Caco-2 (cell line): ENCODE measurements at regions not wholly inside any gene's neighbourhood (a gene's known extent, or its start where the extent isn't known, plus 50 kb on each side); places are given as distances from the start of the nearest gene placed in this dataset.

ENCODE experiments used
- BruUV-seq: library from RNA; stranded (reverse); fragments of 400-500 nt; replicated peaks from 2 replicates; lab custom pipeline; 2021; lab: Mats Ljungman, UMichigan
- CTCF ChIA-PET: fragments of 300-600 bp; sonication (Branson Sonifier 250); formaldehyde crosslinking; loops from one replicate; lab custom pipeline; 2022; ENCODE audit warnings: antibody characterized with exemption; lab: Charles Lee
- POLR2A ChIA-PET: fragments of 300-600 bp; sonication (Branson Sonifier 250); formaldehyde crosslinking; loops from one replicate; lab custom pipeline; 2022; ENCODE audit warnings: antibody characterized with exemption; lab: Charles Lee
- DNase-seq, 2 experiments: peaks; one replicate each; pipeline versions ENCODE4 v3.0.0 to v3.0.0-alpha.2; 2020 to 2022
- H3K27me3 ChIP-seq: replicated peaks from 2 replicates; pipeline ENCODE4 v1.6.0; 2011; ENCODE audit warnings: low read length; ENCODE audit not compliant: control insufficient read depth, insufficient read depth
- H3K36me3 ChIP-seq: 2 replicates; pipeline ENCODE4 v1.5.1; 2011; ENCODE audit warnings: low read length; ENCODE audit not compliant: control insufficient read depth, insufficient read depth
- H3K4me1 ChIP-seq: fragments of 250-450 bp; sonication (Bioruptor Pico); 2 replicates; pipeline ENCODE4 v1.5.1; 2020; ENCODE audit warnings: mild to moderate bottlenecking
- H3K4me3 ChIP-seq: 2 replicates; pipeline ENCODE4 v1.5.1; 2011; ENCODE audit warnings: low read depth, mild to moderate bottlenecking, control low read depth, low read length
- H3K9me3 ChIP-seq: fragments of 250-450 bp; sonication (Bioruptor Pico); 2 replicates; pipeline ENCODE4 v1.5.1; 2020; ENCODE audit warnings: mild to moderate bottlenecking, moderate library complexity
- H3K27ac Mint-ChIP-seq: one replicate; pipeline ENCODE4 v1.8.0; 2022; ENCODE audit warnings: mixed read lengths; ENCODE audit not compliant: unreplicated experiment
- H3K27me3 Mint-ChIP-seq: one replicate; pipeline ENCODE4 v1.8.0; 2022; ENCODE audit warnings: mixed read lengths; ENCODE audit not compliant: insufficient read depth, unreplicated experiment
- H3K36me3 Mint-ChIP-seq: one replicate; pipeline ENCODE4 v1.8.0; 2022; ENCODE audit warnings: mild to moderate bottlenecking, mixed read lengths; ENCODE audit not compliant: insufficient read depth, unreplicated experiment
- H3K4me1 Mint-ChIP-seq: one replicate; pipeline ENCODE4 v1.8.0; 2022; ENCODE audit warnings: low read depth, mixed read lengths; ENCODE audit not compliant: unreplicated experiment
- H3K4me3 Mint-ChIP-seq: one replicate; pipeline ENCODE4 v1.8.0; 2022; ENCODE audit warnings: mild to moderate bottlenecking, moderate library complexity, mixed read lengths; ENCODE audit not compliant: unreplicated experiment
- H3K9me3 Mint-ChIP-seq: one replicate; pipeline ENCODE4 v1.8.0; 2022; ENCODE audit warnings: mixed read lengths; ENCODE audit not compliant: unreplicated experiment
- CTCF ChIP-seq, 2 experiments: fragments of 200-600 bp in 1 of 2; IDR thresholded peaks; 1 replicate in 1 of 2; 2 replicates in 1 of 2; pipeline versions ENCODE4 v1.5.1 to v1.8.0; 2011 to 2022; ENCODE audit warnings: antibody characterized with exemption in 1 of 2, control low read depth in 1 of 2, inconsistent platforms in 1 of 2, low read depth in 1 of 2, low read length in 1 of 2, mild to moderate bottlenecking in 1 of 2, moderate library complexity in 1 of 2; ENCODE audit not compliant: insufficient read depth in 1 of 2, severe bottlenecking in 1 of 2, unreplicated experiment in 1 of 2
- intact Hi-C: fragments of 100-400 bp; cut with micrococcal nuclease; formaldehyde crosslinking; loops from one replicate; pipeline ENCODE4 v1.10.0; 2022; ENCODE audit not compliant: unreplicated experiment

- Histone ChIP-seq H3K4me3 (no peak overlapping the region), H3K27me3 (no peaks in the 10 kb centered on the region), H3K36me3 (no peaks in the 10 kb centered on the region), H3K4me1 (no peaks in the 10 kb centered on the region), H3K9me3 (peaks cover 3% of the 10 kb centered on the region; the same call in 1 of the 2 replicates)
- Mint-ChIP-seq H3K27me3 (no peaks in the 10 kb centered on the region), H3K4me1 (no peaks in the 10 kb centered on the region), H3K36me3 (no peaks in the 10 kb centered on the region), H3K27ac (no peak overlapping the region), H3K4me3 (no peak overlapping the region), H3K9me3 (peaks cover 7% of the 10 kb centered on the region)
- no peak for TF ChIP-seq CTCF (IDR thresholded peaks at IDR 0.05; ENCODE audit: insufficient read depth in 1 of 2, low read depth in 1 of 2, low read length in 1 of 2, severe bottlenecking in 1 of 2, unreplicated experiment in 1 of 2)
- ChIA-PET POLR2A (no interaction called here), CTCF (no interaction called here)
- DNase-seq = no peak
- no TSS peak for BruUV-seq
- intact Hi-C loops = no loop called here
Observed at GRCh38 chr1:187157552-187157951, 328.8 kb downstream of the PLA2G4A start.

- Mint-ChIP-seq H3K27ac (no peak overlapping the region), H3K4me1 (no peaks in the 10 kb centered on the region), H3K4me3 (no peak overlapping the region), H3K36me3 (no peaks in the 10 kb centered on the region), H3K27me3 (no peaks in the 10 kb centered on the region), H3K9me3 (no peaks in the 10 kb centered on the region)
- Histone ChIP-seq H3K9me3 (no peaks in the 10 kb centered on the region), H3K27me3 (no peaks in the 10 kb centered on the region), H3K4me1 (no peaks in the 10 kb centered on the region), H3K36me3 (no peaks in the 10 kb centered on the region), H3K4me3 (no peak overlapping the region)
- CTCF ChIA-PET = no interaction called here
- DNase-seq = no peak
- BruUV-seq = no TSS peak
- POLR2A ChIA-PET = no interaction called here
- TF ChIP-seq CTCF (IDR thresholded peaks at IDR 0.05; ENCODE audit: insufficient read depth in 1 of 2, low read depth in 1 of 2, low read length in 1 of 2, severe bottlenecking in 1 of 2, unreplicated experiment in 1 of 2) = no peak
- intact Hi-C loops = no loop called here
Observed at GRCh38 chr1:187167555-187167954, 338.8 kb downstream of the PLA2G4A start.

- DNase-seq = no peak
- ChIA-PET CTCF (no interaction called here), POLR2A (no interaction called here)
- Mint-ChIP-seq H3K27me3 (no peaks in the 10 kb centered on the region), H3K27ac (no peak overlapping the region), H3K36me3 (no peaks in the 10 kb centered on the region), H3K9me3 (no peaks in the 10 kb centered on the region), H3K4me3 (no peak overlapping the region), H3K4me1 (no peaks in the 10 kb centered on the region)
- Histone ChIP-seq H3K9me3 (no peaks in the 10 kb centered on the region), H3K4me3 (no peak overlapping the region), H3K4me1 (no peaks in the 10 kb centered on the region), H3K27me3 (no peaks in the 10 kb centered on the region), H3K36me3 (no peaks in the 10 kb centered on the region)
- intact Hi-C loops = no loop called here
- BruUV-seq = no TSS peak
- no peak for TF ChIP-seq CTCF (IDR thresholded peaks at IDR 0.05; ENCODE audit: insufficient read depth in 1 of 2, low read depth in 1 of 2, low read length in 1 of 2, severe bottlenecking in 1 of 2, unreplicated experiment in 1 of 2)
Observed at GRCh38 chr1:187168297-187168696, 339.5 kb downstream of the PLA2G4A start.
